Vagina (tissue), 2 donors: ENCODE measurements at regions not wholly inside any gene's neighbourhood (a gene's known extent, or its start where the extent isn't known, plus 50 kb on each side); places are given as distances from the start of the nearest gene placed in this dataset.

ENCODE experiments used
- DNase-seq, 2 donors: peaks; one replicate each; pipeline ENCODE4 v3.0.0-alpha.2; 2017; ENCODE audit errors: extremely low spot score in 2 of 2
- H3K27ac ChIP-seq: fragments of 200-600 bp; sonication (generic); one replicate; pipeline ENCODE4 v1.5.1; 2019
- H3K27me3 ChIP-seq: fragments of 200-600 bp; sonication (generic); one replicate; pipeline ENCODE4 v1.5.1; 2019
- H3K36me3 ChIP-seq, 2 donors: fragments of 200-600 bp; sonication (generic); one replicate each; pipeline ENCODE4 v1.5.1; 2017 to 2019
- H3K4me1 ChIP-seq: fragments of 200-600 bp; sonication (generic); one replicate; pipeline ENCODE4 v1.5.1; 2019
- H3K4me3 ChIP-seq, 2 donors: fragments of 200-600 bp; sonication (generic); 1 replicate in 1 of 2; 2 replicates in 1 of 2; pipeline ENCODE4 v1.5.1; 2016 to 2019
- H3K9me3 ChIP-seq: fragments of 200-600 bp; sonication (generic); one replicate; pipeline ENCODE4 v1.5.1; 2019
- POLR2A ChIP-seq, 2 donors: fragments of 450-650 bp; IDR thresholded peaks; one replicate each; pipeline ENCODE4 v1.6.1; 2017; ENCODE audit warnings: antibody characterized with exemption in 2 of 2, mild to moderate bottlenecking in 2 of 2, moderate library complexity in 2 of 2
- POLR2AphosphoS5 ChIP-seq, 2 donors: sonication (generic); formaldehyde crosslinking; IDR thresholded peaks; one replicate each; pipeline ENCODE4 v1.9.0; 2017; ENCODE audit warnings: antibody characterized with exemption in 2 of 2, mild to moderate bottlenecking in 2 of 2, low read depth in 1 of 2; ENCODE audit not compliant: insufficient read depth in 1 of 2
- intact Hi-C: fragments of 100-400 bp; cut with DNase I; formaldehyde crosslinking; loops from one replicate; pipeline ENCODE4 v1.15.1; 2023
- TF ChIP-seq, protein P1 (sequence below), 3 experiments: fragments of 450-650 bp in 2 of 3; fragments of 200-600 bp in 1 of 3; sonication (generic) in 1 of 3; IDR thresholded peaks; one replicate each; pipeline ENCODE4 v1.5.1; 2017 to 2019; ENCODE audit warnings: antibody characterized with exemption in 3 of 3, mild to moderate bottlenecking in 2 of 3, moderate library complexity in 2 of 3

DNA sequence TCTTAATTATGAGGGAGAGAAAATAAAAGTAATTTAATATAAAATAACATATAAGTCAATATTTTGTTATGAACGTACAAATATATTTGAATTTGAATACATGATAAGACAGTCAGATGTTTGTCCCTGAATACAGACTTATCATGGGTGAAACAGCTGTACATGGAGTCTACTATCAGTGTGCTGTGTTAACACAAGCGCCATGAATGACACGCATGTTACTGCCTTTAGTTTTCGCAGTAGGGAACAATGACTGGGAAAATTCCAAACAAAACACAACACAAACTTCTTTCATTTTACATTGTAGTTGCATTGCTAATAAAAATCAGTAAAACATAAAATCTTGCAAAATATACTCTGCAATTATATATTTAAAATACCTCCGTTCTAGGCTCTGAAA lies 108.6 kb downstream of the FBXO5 start:
- intact Hi-C loops: no loop called here
- TF ChIP-seq POLR2AphosphoS5 (IDR thresholded peaks at IDR 0.05; ENCODE audit: insufficient read depth in 1 of 2, low read depth in 1 of 2): no peak
- TF ChIP-seq POLR2A (IDR thresholded peaks at IDR 0.05): no peak
- TF ChIP-seq, protein P1, sequence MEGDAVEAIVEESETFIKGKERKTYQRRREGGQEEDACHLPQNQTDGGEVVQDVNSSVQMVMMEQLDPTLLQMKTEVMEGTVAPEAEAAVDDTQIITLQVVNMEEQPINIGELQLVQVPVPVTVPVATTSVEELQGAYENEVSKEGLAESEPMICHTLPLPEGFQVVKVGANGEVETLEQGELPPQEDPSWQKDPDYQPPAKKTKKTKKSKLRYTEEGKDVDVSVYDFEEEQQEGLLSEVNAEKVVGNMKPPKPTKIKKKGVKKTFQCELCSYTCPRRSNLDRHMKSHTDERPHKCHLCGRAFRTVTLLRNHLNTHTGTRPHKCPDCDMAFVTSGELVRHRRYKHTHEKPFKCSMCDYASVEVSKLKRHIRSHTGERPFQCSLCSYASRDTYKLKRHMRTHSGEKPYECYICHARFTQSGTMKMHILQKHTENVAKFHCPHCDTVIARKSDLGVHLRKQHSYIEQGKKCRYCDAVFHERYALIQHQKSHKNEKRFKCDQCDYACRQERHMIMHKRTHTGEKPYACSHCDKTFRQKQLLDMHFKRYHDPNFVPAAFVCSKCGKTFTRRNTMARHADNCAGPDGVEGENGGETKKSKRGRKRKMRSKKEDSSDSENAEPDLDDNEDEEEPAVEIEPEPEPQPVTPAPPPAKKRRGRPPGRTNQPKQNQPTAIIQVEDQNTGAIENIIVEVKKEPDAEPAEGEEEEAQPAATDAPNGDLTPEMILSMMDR (IDR thresholded peaks at IDR 0.05): no peak
- Histone ChIP-seq H3K27me3 (no peaks in the 10 kb centered on the region), H3K9me3 (no peaks in the 10 kb centered on the region), H3K27ac (no peak overlapping the region), H3K4me1 (no peaks in the 10 kb centered on the region), H3K4me3 (no peak overlapping the region), H3K36me3 (no peaks in the 10 kb centered on the region)
- DNase-seq: no peak

DNA sequence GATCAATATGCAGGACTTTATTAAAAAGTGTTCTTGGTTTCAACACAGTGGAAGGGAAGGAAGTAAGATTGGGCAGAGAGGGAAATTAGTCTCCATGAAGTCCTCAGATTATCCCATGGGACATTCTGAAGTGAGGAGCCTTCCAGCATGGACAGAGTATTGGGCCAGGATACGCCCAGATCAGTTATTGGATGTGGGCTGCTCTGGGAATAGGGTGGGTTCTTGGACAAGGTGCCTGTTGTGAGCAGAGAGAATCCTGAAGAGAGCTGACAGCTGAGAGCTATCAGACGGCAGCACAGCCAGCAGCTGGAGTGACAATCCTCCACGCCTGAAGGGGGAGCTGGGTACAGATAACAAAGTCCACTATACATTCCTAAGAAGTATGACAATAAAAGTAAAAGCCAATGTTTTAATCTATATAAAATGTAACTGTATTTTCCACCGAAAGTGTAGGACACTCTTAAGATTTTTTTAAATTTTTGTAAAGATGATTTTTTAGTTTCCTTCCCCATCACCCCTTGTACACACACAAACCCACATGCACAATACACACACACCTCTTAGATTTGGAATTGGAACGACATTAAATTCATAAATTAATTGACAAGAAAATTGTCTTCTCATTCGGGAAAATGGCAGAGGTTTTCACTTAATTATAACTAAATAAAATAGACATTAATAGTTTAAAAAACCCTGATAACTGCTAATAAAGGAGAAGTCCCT lies 107.8 kb downstream of the FBXO5 start:
- H3K36me3 ChIP-seq: no peaks in the 10 kb centered on the region
- DNase-seq: no peak
- H3K27ac ChIP-seq: no peak overlapping the region
- intact Hi-C loops: no loop called here
- H3K4me3 ChIP-seq: no peak overlapping the region
- H3K4me1 ChIP-seq: no peaks in the 10 kb centered on the region
- H3K9me3 ChIP-seq: no peaks in the 10 kb centered on the region
- no peaks in the 10 kb centered on the region for H3K27me3 ChIP-seq
- TF ChIP-seq, protein P1 (IDR thresholded peaks at IDR 0.05): no peak
- no peak for TF ChIP-seq POLR2AphosphoS5 (IDR thresholded peaks at IDR 0.05; ENCODE audit: insufficient read depth in 1 of 2, low read depth in 1 of 2)

DNA sequence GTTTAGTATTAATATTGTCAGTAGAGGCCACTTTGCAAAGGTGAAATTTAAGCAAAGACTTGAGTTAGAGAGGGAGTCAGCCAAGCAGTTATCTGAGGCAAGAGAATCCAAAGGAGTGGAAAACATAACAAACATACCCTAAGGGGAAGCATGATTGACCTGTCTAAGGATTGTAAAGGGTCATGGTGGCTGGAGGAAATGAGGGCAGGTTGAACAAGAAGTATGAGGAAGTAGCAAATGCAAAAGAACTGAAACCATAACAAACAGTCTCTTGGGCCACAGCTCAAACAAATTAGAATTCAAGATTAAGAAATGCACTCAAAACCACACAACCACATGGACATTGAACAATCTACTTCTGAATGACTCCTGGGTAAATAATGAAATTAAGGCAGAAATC lies 103.2 kb downstream of the FBXO5 start:
- DNase-seq: no peak
- intact Hi-C loops: no loop called here
- Histone ChIP-seq H3K27me3 (no peaks in the 10 kb centered on the region), H3K4me1 (no peaks in the 10 kb centered on the region), H3K27ac (no peak overlapping the region), H3K9me3 (no peaks in the 10 kb centered on the region), H3K4me3 (no peak overlapping the region), H3K36me3 (no peaks in the 10 kb centered on the region)
- TF ChIP-seq POLR2AphosphoS5 (IDR thresholded peaks at IDR 0.05; ENCODE audit: insufficient read depth in 1 of 2, low read depth in 1 of 2) (no peak), POLR2A (IDR thresholded peaks at IDR 0.05) (no peak)
- TF ChIP-seq, protein P1 (IDR thresholded peaks at IDR 0.05): no peak

DNA sequence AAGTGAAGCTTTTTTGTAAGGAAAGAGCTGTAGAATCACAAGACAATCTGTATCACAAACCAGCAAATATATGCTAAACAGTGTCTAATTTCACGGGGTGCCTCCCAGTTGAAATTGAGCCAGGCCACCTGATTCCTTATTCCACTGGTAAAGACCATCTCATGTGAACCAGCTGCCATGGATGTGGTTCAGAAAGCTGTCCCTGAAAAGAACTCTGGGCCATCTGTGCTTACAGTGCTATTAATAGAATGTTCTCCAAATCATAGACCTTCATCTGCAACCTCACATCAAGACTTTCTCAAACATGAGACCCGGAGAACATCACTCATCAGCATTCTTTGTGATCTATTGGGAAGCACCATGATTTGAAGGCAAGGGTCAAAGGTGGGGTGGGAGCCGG lies 89.7 kb downstream of the FBXO5 start:
- intact Hi-C loops: no loop called here
- TF ChIP-seq POLR2AphosphoS5 (IDR thresholded peaks at IDR 0.05; ENCODE audit: insufficient read depth in 1 of 2, low read depth in 1 of 2) (no peak), POLR2A (IDR thresholded peaks at IDR 0.05) (no peak)
- TF ChIP-seq, protein P1 (IDR thresholded peaks at IDR 0.05): no peak
- Histone ChIP-seq H3K27me3 (no peaks in the 10 kb centered on the region), H3K4me3 (no peak overlapping the region), H3K27ac (no peak overlapping the region), H3K4me1 (no peaks in the 10 kb centered on the region), H3K36me3 (no peaks in the 10 kb centered on the region), H3K9me3 (no peaks in the 10 kb centered on the region)
- no peak for DNase-seq

DNA sequence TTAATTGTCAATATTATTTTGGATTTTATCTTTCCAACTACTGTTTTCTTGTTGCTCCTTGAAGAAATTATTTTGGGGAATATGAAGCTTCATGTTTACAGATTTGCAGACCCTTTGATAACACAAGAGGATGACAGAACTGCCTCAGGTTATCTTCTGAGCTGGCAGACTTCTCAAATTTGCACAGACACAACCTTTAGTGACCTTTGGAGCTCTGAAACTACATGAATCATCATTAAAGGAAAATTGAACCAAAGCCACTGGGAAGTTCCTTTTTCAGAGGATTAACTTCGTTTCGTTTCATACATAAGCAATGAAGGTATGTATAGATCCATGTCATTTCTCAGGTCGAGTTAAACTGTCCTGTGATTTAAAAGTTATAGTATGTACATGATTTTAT lies 85.9 kb downstream of the FBXO5 start:
- Histone ChIP-seq H3K36me3 (no peaks in the 10 kb centered on the region), H3K4me3 (no peak overlapping the region), H3K4me1 (no peaks in the 10 kb centered on the region), H3K27me3 (no peaks in the 10 kb centered on the region), H3K9me3 (no peaks in the 10 kb centered on the region), H3K27ac (no peak overlapping the region)
- TF ChIP-seq POLR2AphosphoS5 (IDR thresholded peaks at IDR 0.05; ENCODE audit: insufficient read depth in 1 of 2, low read depth in 1 of 2): no peak
- DNase-seq: no peak
- intact Hi-C loops: no loop called here
